GM12878 (cell line): ENCODE measurements at regions not wholly inside any gene's neighbourhood (a gene's known extent, or its start where the extent isn't known, plus 50 kb on each side); places are given as distances from the start of the nearest gene placed in this dataset.

Source experiments
- ATAC-seq: fragments of 200-7000 bp; cut with Tn5 transposase; 3 replicates; pipeline ENCODE4 v1.9.1; 2020; ENCODE audit warnings: mild to moderate bottlenecking, moderate library complexity
- BruUV-seq: library from RNA; stranded (reverse); fragments of 400-500 nt; replicated peaks from 2 replicates; lab custom pipeline; 2021; lab: Mats Ljungman, UMichigan
- CTCF ChIA-PET: fragments of 300-600 bp; sonication (Branson Sonifier 250); formaldehyde crosslinking; extraction: SDS; loops from one replicate; lab custom pipeline; 2021; ENCODE audit warnings: inconsistent platforms; lab: Yijun Ruan, JAX
- POLR2A ChIA-PET: fragments of 350-600 bp; formaldehyde crosslinking; extraction: SDS; loops from one replicate; lab custom pipeline; 2021; ENCODE audit warnings: inconsistent platforms; lab: Charles Lee
- RAD21 ChIA-PET: fragments of 300-600 bp; sonication (Branson Sonifier 250); formaldehyde crosslinking; loops from one replicate; lab custom pipeline; 2023; ENCODE audit warnings: antibody characterized with exemption; ENCODE audit not compliant: unreplicated experiment; lab: Charles Lee
- SMC1A ChIA-PET: fragments of 300-600 bp; sonication (Branson Sonifier 250); formaldehyde crosslinking; loops from one replicate; lab custom pipeline; 2023; ENCODE audit not compliant: unreplicated experiment, uncharacterized antibody; lab: Charles Lee
- DNase-seq: peaks from one replicate; pipeline ENCODE4 v3.0.0-alpha.2; 2011; ENCODE audit warnings: low read depth, low spot score
- FAIRE-seq: peaks from 3 replicates; lab custom pipeline; 2011; peaks lifted over from hg19 to GRCh38; lab: Jason Lieb, UNC
- H2AFZ ChIP-seq: 2 replicates; pipeline ENCODE4 v1.6.0; 2011; ENCODE audit warnings: low read depth, low read length, control low read depth; ENCODE audit not compliant: control insufficient read depth
- H3K27ac ChIP-seq: 2 replicates; pipeline ENCODE4 v1.5.1; 2011; ENCODE audit warnings: control low read depth; ENCODE audit not compliant: control insufficient read depth, insufficient read depth
- H3K27me3 ChIP-seq, 2 experiments: replicated peaks in 1 of 2; 2 replicates each; pipeline versions ENCODE4 v1.6.0 to v1.6.1; 2011; ENCODE audit warnings: low read length in 1 of 2; ENCODE audit not compliant: control insufficient read depth in 2 of 2, insufficient read depth in 2 of 2
- H3K36me3 ChIP-seq, 2 experiments: 2 replicates each; pipeline ENCODE4 v1.5.1; 2011; ENCODE audit warnings: low read length in 1 of 2; ENCODE audit not compliant: control insufficient read depth in 2 of 2, insufficient read depth in 2 of 2
- H3K4me1 ChIP-seq: 2 replicates; pipeline ENCODE4 v1.6.1; 2011; ENCODE audit warnings: mild to moderate bottlenecking, low read length, moderate library complexity, mixed read lengths; ENCODE audit not compliant: control insufficient read depth, insufficient read depth
- H3K4me2 ChIP-seq: 2 replicates; pipeline ENCODE4 v1.6.0; 2011; ENCODE audit warnings: control low read depth; ENCODE audit not compliant: control insufficient read depth, insufficient read depth
- H3K4me3 ChIP-seq: fragments of 200-600 bp; sonication (generic); 2 replicates; pipeline ENCODE4 v1.5.1; 2016
- H3K79me2 ChIP-seq: 2 replicates; pipeline ENCODE4 v1.6.0; 2011; ENCODE audit warnings: low read length; ENCODE audit not compliant: control insufficient read depth, insufficient read depth
- H3K9ac ChIP-seq: 2 replicates; pipeline ENCODE4 v1.8.0; 2011; ENCODE audit warnings: low read length, control low read depth, mixed read lengths; ENCODE audit not compliant: control insufficient read depth, insufficient read depth
- H3K9me3 ChIP-seq: replicated peaks from 3 replicates; pipeline ENCODE4 v1.5.1; 2011; ENCODE audit warnings: mild to moderate bottlenecking, low read length; ENCODE audit not compliant: control insufficient read depth, insufficient read depth
- H4K20me1 ChIP-seq: 2 replicates; pipeline ENCODE4 v1.6.0; 2011; ENCODE audit not compliant: control insufficient read depth, insufficient read depth
- BMI1 ChIP-seq: fragments of 450-650 bp; IDR thresholded peaks from 2 replicates; pipeline ENCODE4 v1.6.1; 2016; ENCODE audit warnings: mild to moderate bottlenecking, moderate library complexity, borderline replicate concordance
- CHD4 ChIP-seq: fragments of 200-600 bp; sonication (generic); IDR thresholded peaks from 2 replicates; pipeline ENCODE4 v1.6.1; 2016; ENCODE audit warnings: mild to moderate bottlenecking
- ELK1 ChIP-seq: IDR thresholded peaks from 2 replicates; pipeline ENCODE4 v1.6.1; 2012; ENCODE audit warnings: low read depth, low read length, improper control_type of control experiment
- FOXK2 ChIP-seq: fragments of 450-650 bp; IDR thresholded peaks from 2 replicates; pipeline ENCODE4 v1.6.1; 2017; ENCODE audit warnings: mild to moderate bottlenecking, moderate library complexity
- GABPA ChIP-seq: IDR thresholded peaks from 2 replicates; pipeline ENCODE4 v1.6.1; 2014; ENCODE audit warnings: antibody characterized with exemption, low read depth, mild to moderate bottlenecking, inconsistent platforms
- HCFC1 ChIP-seq: fragments of 150-350 bp; IDR thresholded peaks from 2 replicates; pipeline ENCODE4 v1.6.1; 2014; ENCODE audit warnings: low read length
- MTA2 ChIP-seq: fragments of 450-650 bp; IDR thresholded peaks from 2 replicates; pipeline ENCODE4 v1.6.1; 2016; ENCODE audit warnings: low read depth, mild to moderate bottlenecking, moderate library complexity
- NFIC ChIP-seq: IDR thresholded peaks from 2 replicates; pipeline ENCODE4 v1.6.1; 2012; ENCODE audit warnings: low read depth, mild to moderate bottlenecking, inconsistent platforms, low read length, moderate library complexity
- NFXL1 ChIP-seq: fragments of 450-650 bp; IDR thresholded peaks from 2 replicates; pipeline ENCODE4 v1.6.1; 2017; ENCODE audit warnings: antibody characterized with exemption, mild to moderate bottlenecking, borderline replicate concordance
- NR2C2 ChIP-seq: IDR thresholded peaks from 2 replicates; pipeline ENCODE4 v1.6.1; 2011; ENCODE audit warnings: borderline replicate concordance, low read depth; ENCODE audit not compliant: control insufficient read depth, insufficient read length
- PAX8 ChIP-seq: fragments of 450-650 bp; IDR thresholded peaks from 2 replicates; pipeline ENCODE4 v1.6.1; 2017; ENCODE audit warnings: mild to moderate bottlenecking, moderate library complexity
- RBBP5 ChIP-seq: fragments of 200-600 bp; sonication (generic); conservative IDR thresholded peaks from 2 replicates; pipeline ENCODE4 v1.6.1; 2016
- SMAD5 ChIP-seq: IDR thresholded peaks from 2 replicates; pipeline ENCODE4 v1.6.1; 2016; ENCODE audit warnings: antibody characterized with exemption, low read depth
- SPI1 ChIP-seq: IDR thresholded peaks from 2 replicates; pipeline ENCODE4 v1.6.1; 2011; ENCODE audit warnings: low read depth, mild to moderate bottlenecking, low read length, moderate library complexity, borderline replicate concordance; ENCODE audit not compliant: insufficient read depth
- STAT3 ChIP-seq: IDR thresholded peaks from 2 replicates; pipeline ENCODE4 v1.6.1; 2011; ENCODE audit warnings: low read depth, low read length, improper control_type of control experiment
- TAF1 ChIP-seq: IDR thresholded peaks from 2 replicates; pipeline ENCODE4 v1.6.1; 2011; ENCODE audit warnings: mild to moderate bottlenecking, low read depth, low read length, borderline replicate concordance
- in situ Hi-C: fragments of 300-500 bp; cut with MboI; formaldehyde crosslinking; loops from 9 replicates; pipeline ENCODE4 v1.14.3; 2018; ENCODE audit warnings: mixed read lengths
- intact Hi-C: fragments of 100-400 bp; cut with micrococcal nuclease; formaldehyde crosslinking; loops from one replicate; pipeline ENCODE4 v1.14.2; 2022; ENCODE audit not compliant: unreplicated experiment
- TF ChIP-seq, protein P1 (sequence below): fragments of 450-650 bp; IDR thresholded peaks from 2 replicates; pipeline ENCODE4 v1.6.1; 2017; ENCODE audit warnings: low read depth, mild to moderate bottlenecking, moderate library complexity
- TF ChIP-seq, protein P2 (sequence below): IDR thresholded peaks from 2 replicates; pipeline ENCODE4 v1.6.1; 2012; ENCODE audit warnings: low read depth, low read length, improper control_type of control experiment
- TF ChIP-seq, protein P3 (sequence below): fragments of 450-650 bp; conservative IDR thresholded peaks from 2 replicates; pipeline ENCODE4 v1.6.1; 2017; ENCODE audit warnings: mild to moderate bottlenecking, moderate library complexity
- TF ChIP-seq, protein P4 (sequence below): fragments of 450-650 bp; IDR thresholded peaks from 2 replicates; pipeline ENCODE4 v1.6.1; 2014; ENCODE audit warnings: mild to moderate bottlenecking

DNA sequence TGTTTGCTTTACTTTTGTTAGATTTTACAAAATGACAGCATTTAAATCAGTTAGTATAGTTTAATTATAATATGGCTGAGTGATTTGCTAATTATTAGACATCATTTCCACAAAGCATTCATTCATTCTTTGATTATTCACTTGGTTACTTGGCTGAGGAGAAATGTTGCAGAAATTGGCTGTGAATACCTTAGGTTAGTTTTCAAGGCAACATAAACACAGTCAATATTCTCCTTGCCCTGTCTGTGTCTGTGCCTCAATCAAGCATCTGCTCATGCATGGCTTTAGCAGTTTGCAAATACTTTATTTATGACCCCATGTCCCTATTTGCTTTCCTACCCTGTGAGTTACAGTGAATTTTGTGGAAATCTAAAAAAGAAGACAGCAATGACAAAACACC, 718.3 kb downstream of the EPM2A start:
- no peaks in the 10 kb centered on the region for H3K27me3 ChIP-seq
- POLR2A ChIA-PET: no interaction called here

More for the DNA sequence above, 718.3 kb downstream of the EPM2A start:
- in situ Hi-C loops (no loop called here), intact Hi-C loops (no loop called here)
- Histone ChIP-seq H3K9ac (no peak overlapping the region), H3K4me3 (no peak overlapping the region), H3K79me2 (no peaks in the 10 kb centered on the region), H3K4me1 (no peaks in the 10 kb centered on the region), H4K20me1 (no peaks in the 10 kb centered on the region), H3K36me3 (no peaks in the 10 kb centered on the region), H2AFZ (no peak overlapping the region), H3K4me2 (no peak overlapping the region), H3K9me3 (no peaks in the 10 kb centered on the region), H3K27ac (no peak overlapping the region)
- FAIRE-seq (no peak), ATAC-seq (no peak), DNase-seq (no peak)
- RAD21 ChIA-PET: no interaction called here
- CTCF ChIA-PET: no interaction called here
- no TSS peak for BruUV-seq
- TF ChIP-seq HCFC1: no peak
- TF ChIP-seq FOXK2: no peak
- TF ChIP-seq, protein P1, sequence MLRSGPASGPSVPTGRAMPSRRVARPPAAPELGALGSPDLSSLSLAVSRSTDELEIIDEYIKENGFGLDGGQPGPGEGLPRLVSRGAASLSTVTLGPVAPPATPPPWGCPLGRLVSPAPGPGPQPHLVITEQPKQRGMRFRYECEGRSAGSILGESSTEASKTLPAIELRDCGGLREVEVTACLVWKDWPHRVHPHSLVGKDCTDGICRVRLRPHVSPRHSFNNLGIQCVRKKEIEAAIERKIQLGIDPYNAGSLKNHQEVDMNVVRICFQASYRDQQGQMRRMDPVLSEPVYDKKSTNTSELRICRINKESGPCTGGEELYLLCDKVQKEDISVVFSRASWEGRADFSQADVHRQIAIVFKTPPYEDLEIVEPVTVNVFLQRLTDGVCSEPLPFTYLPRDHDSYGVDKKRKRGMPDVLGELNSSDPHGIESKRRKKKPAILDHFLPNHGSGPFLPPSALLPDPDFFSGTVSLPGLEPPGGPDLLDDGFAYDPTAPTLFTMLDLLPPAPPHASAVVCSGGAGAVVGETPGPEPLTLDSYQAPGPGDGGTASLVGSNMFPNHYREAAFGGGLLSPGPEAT: no peak
- TF ChIP-seq GABPA: no peak
- TF ChIP-seq NR2C2: no peak
- TF ChIP-seq, protein P2, sequence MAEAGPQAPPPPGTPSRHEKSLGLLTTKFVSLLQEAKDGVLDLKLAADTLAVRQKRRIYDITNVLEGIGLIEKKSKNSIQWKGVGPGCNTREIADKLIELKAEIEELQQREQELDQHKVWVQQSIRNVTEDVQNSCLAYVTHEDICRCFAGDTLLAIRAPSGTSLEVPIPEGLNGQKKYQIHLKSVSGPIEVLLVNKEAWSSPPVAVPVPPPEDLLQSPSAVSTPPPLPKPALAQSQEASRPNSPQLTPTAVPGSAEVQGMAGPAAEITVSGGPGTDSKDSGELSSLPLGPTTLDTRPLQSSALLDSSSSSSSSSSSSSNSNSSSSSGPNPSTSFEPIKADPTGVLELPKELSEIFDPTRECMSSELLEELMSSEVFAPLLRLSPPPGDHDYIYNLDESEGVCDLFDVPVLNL: no peak
- no peak for TF ChIP-seq STAT3
- no peak for TF ChIP-seq RBBP5
- TF ChIP-seq CHD4: no peak
- TF ChIP-seq, protein P3, sequence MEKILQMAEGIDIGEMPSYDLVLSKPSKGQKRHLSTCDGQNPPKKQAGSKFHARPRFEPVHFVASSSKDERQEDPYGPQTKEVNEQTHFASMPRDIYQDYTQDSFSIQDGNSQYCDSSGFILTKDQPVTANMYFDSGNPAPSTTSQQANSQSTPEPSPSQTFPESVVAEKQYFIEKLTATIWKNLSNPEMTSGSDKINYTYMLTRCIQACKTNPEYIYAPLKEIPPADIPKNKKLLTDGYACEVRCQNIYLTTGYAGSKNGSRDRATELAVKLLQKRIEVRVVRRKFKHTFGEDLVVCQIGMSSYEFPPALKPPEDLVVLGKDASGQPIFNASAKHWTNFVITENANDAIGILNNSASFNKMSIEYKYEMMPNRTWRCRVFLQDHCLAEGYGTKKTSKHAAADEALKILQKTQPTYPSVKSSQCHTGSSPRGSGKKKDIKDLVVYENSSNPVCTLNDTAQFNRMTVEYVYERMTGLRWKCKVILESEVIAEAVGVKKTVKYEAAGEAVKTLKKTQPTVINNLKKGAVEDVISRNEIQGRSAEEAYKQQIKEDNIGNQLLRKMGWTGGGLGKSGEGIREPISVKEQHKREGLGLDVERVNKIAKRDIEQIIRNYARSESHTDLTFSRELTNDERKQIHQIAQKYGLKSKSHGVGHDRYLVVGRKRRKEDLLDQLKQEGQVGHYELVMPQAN: no peak
- no peak for TF ChIP-seq PAX8
- TF ChIP-seq BMI1: no peak
- no peak for TF ChIP-seq ELK1
- no peak for TF ChIP-seq SPI1
- TF ChIP-seq NFXL1: no peak
- TF ChIP-seq, protein P4, sequence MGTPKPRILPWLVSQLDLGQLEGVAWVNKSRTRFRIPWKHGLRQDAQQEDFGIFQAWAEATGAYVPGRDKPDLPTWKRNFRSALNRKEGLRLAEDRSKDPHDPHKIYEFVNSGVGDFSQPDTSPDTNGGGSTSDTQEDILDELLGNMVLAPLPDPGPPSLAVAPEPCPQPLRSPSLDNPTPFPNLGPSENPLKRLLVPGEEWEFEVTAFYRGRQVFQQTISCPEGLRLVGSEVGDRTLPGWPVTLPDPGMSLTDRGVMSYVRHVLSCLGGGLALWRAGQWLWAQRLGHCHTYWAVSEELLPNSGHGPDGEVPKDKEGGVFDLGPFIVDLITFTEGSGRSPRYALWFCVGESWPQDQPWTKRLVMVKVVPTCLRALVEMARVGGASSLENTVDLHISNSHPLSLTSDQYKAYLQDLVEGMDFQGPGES: no peak
- no peak for TF ChIP-seq TAF1
- no peak for TF ChIP-seq MTA2
- TF ChIP-seq NFIC: no peak
- TF ChIP-seq SMAD5: no peak
- SMC1A ChIA-PET: no interaction called here
